IMR-90 (cell line): ENCODE measurements at regions not wholly inside any gene's neighbourhood (a gene's known extent, or its start where the extent isn't known, plus 50 kb on each side); places are given as distances from the start of the nearest gene placed in this dataset.

Experiments
- POLR2A ChIP-seq: IDR thresholded peaks from 2 replicates; pipeline ENCODE4 v1.6.1; 2012; ENCODE audit warnings: mild to moderate bottlenecking, low read depth, low read length
- TF ChIP-seq, protein P1 (sequence below): conservative IDR thresholded peaks from 2 replicates; pipeline ENCODE4 v1.5.1; 2012; ENCODE audit warnings: mild to moderate bottlenecking, low read depth, low read length, improper control_type of control experiment

- TF ChIP-seq POLR2A: no peak
- TF ChIP-seq, protein P1, sequence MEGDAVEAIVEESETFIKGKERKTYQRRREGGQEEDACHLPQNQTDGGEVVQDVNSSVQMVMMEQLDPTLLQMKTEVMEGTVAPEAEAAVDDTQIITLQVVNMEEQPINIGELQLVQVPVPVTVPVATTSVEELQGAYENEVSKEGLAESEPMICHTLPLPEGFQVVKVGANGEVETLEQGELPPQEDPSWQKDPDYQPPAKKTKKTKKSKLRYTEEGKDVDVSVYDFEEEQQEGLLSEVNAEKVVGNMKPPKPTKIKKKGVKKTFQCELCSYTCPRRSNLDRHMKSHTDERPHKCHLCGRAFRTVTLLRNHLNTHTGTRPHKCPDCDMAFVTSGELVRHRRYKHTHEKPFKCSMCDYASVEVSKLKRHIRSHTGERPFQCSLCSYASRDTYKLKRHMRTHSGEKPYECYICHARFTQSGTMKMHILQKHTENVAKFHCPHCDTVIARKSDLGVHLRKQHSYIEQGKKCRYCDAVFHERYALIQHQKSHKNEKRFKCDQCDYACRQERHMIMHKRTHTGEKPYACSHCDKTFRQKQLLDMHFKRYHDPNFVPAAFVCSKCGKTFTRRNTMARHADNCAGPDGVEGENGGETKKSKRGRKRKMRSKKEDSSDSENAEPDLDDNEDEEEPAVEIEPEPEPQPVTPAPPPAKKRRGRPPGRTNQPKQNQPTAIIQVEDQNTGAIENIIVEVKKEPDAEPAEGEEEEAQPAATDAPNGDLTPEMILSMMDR: no peak
Measured at GRCh38 chr21:28402616-28402989, 590.1 kb downstream of the LTN1 start.
